GM18520 (cell line): ENCODE measurements at regions not wholly inside any gene's neighbourhood (a gene's known extent, or its start where the extent isn't known, plus 50 kb on each side); places are given as distances from the start of the nearest gene placed in this dataset.
"Not testable (repeated sequence)": the region's sequence is repeated elsewhere in the genome, so short reads cannot be mapped to it uniquely, and the experiment has no call there.

Experiments used
- ATAC-seq: cut with Tn5 transposase; IDR thresholded peaks from one replicate; pipeline ENCODE4 v1.9.1; 2021; ENCODE audit not compliant: unreplicated experiment

DNA sequence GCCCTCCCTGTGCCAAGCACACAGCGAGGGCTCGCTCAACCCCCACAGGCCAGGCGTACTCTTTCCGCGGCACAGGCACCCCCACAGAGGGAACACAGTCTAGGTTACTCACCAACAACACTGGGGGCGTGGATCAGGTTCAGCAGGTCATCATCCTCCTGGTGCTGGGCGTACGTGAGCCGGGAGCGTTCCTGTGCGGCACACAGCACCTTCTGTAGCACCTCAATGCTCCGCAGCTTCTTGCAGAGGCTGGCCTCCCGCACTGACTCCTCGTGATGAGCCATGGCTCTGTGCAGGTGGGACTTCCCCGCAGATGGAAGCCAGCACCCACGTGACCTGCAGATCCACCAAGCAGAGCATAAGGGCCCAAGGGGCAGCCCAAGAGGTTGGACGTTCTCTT lies 296.8 kb downstream of the GOLGA6L6 start:
- ATAC-seq = not testable (repeated sequence)

- not testable (repeated sequence) for ATAC-seq
Observed at GRCh38 chr15:20243486-20244240, 297.9 kb downstream of the GOLGA6L6 start.

DNA sequence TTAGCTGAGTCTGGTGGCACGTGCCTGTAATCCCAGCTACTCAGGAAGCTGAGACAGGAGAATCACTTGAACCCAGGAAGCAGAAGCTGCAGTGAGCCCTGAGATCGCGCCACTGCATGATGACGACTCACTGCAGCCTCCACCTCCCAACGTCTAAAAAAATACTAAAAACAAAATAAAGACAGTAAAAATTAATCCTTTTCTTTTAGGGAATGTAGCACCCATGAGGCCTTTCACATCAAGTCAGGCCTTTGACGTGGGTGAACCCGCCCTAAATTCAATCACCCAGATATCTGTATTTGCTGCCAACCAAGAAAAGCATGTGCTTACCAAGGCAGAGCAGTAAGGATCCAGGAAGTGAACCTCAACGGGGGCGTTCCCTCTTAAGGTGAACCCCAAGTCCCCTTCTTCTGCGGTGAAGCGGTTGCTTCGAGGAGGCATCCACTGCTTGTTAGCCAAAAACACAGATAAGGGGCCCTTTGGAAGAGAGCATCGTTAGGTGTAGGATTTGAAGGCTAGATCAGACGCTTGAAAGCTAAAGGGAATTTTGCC lies 301.2 kb downstream of the GOLGA6L6 start:
- ATAC-seq = not testable (repeated sequence)

DNA sequence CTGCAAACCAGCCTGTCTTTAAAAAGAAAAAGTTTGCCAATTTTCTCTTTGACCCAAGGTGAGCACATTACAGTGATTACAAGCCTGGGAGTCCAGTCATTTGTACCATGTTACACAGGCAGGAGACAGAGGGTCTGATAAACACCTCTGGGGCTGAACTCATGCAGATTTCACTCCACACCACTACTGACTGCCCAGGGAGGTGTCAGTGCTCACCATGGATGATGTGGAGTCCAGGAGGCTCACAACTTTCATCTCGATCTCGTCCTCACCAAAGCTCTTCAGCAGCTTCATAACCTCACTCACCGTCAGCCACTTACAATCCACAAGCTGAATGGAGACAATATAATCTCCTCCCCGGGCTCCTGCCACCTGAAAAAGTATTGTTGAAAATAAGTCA lies 302.4 kb downstream of the GOLGA6L6 start:
- ATAC-seq = not testable (repeated sequence)

- not testable (repeated sequence) for ATAC-seq
Observed at GRCh38 chr15:20237256-20238020, 304.2 kb downstream of the GOLGA6L6 start.

GRCh38 chr15:20235728-20236127 lies 305.9 kb downstream of the GOLGA6L6 start:
- not testable (repeated sequence) for ATAC-seq

GRCh38 chr15:20234006-20234540 lies 307.5 kb downstream of the GOLGA6L6 start:
- ATAC-seq = not testable (repeated sequence)

- ATAC-seq = not testable (repeated sequence)
Observed at GRCh38 chr15:20232457-20232856, 309.1 kb downstream of the GOLGA6L6 start.

DNA sequence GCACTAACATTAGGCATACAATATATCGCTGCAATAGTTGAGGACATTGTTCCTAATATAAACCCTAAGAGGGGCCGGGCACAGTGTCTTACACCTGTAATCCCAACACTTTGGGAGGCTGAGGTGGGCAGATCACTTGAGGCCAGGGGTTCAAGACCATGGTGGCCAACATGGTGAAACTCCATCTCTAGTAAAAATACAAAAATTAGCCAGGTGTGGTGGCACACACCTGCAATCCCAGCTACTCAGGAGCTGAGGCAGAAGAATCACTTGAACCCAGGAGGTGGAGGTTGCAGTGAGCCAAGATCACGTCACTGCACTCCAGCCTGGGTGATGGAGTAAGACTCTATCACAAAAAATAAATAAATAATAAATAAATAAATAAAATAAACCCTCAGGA lies 310.9 kb downstream of the GOLGA6L6 start:
- not testable (repeated sequence) for ATAC-seq

GRCh38 chr15:20228791-20229190 lies 312.8 kb downstream of the GOLGA6L6 start:
- not testable (repeated sequence) for ATAC-seq

- ATAC-seq = not testable (repeated sequence)
Observed at GRCh38 chr15:20227119-20227853, 314.3 kb downstream of the GOLGA6L6 start.

DNA sequence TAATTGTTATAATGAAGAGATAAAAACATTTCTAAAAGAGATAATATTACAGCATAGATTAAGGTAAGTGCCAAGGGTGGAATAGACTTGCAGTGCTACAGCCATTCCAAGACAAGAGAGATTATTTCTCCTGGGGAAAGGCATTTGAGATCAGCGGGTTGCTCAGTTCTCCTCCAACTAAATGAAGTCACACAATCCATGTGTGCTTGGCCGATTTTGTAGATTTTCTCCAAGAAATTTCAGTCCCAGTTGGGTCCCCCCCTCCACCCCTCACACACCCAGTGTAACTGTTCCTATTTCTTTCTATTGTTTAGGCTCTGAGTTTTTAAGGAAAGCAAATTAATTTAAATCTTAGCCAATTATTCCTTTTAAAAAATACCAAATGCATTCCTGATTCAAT lies 315.1 kb downstream of the GOLGA6L6 start:
- not testable (repeated sequence) for ATAC-seq

DNA sequence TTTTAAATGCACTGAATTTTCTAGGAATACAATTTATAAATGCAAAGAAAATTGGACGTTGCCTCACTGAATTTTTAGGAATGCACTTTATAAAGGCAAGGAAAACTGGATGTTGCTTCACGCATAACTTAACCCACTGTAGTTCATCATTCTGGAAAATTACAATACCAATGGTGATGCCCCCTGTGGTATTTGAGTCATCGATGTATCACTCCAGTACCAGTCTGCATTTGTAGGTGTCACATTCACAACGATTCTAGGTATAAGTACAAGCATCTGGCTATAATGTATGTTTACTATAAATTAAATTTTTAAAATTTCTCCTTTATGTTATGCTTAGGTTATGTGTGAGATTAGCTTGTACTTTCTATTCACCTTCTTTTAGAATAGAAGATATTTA lies 320.5 kb downstream of the GOLGA6L6 start:
- not testable (repeated sequence) for ATAC-seq

DNA sequence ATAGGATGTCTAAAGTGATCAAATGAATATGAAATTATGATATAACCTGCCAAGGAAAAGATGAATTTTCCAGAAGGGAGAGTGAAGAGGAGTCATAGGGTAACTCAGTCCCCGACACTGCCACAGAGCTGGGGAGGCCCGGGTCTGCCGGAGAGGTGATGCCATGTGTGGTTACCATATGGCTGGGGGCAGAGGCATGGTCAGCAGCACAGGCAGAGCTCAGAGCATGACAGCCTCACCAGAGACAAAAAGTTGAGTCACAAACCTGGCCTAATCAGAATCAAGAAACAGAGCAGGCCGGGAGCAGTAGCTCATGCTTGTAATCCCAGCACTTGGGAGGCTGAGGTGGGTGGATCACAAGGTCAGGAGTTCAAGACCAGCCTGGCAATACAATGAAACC lies 322.4 kb downstream of the GOLGA6L6 start:
- not testable (repeated sequence) for ATAC-seq

- not testable (repeated sequence) for ATAC-seq
Observed at GRCh38 chr15:20215700-20216099, 325.9 kb downstream of the GOLGA6L6 start.

- not testable (repeated sequence) for ATAC-seq
Observed at GRCh38 chr15:20214101-20214500, 327.5 kb downstream of the GOLGA6L6 start.

DNA sequence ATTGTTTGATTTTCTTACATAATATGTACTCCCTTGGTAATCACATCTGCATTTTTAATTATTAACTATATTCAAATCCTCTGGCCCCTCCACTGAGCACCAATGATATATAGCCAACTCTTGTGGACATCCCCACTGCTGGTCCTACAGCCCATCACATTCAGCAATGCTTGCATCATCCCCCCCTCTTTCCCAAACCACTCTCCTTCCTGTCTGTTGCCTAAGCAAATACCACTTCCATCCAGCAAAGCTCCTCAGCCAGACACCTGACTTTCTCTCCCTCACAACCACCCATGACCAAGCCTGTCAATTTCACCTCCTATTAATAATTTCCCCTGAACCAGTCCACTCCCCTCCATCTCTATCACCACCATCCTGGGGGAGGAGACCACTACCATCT lies 330.1 kb downstream of the GOLGA6L6 start:
- ATAC-seq = not testable (repeated sequence)

DNA sequence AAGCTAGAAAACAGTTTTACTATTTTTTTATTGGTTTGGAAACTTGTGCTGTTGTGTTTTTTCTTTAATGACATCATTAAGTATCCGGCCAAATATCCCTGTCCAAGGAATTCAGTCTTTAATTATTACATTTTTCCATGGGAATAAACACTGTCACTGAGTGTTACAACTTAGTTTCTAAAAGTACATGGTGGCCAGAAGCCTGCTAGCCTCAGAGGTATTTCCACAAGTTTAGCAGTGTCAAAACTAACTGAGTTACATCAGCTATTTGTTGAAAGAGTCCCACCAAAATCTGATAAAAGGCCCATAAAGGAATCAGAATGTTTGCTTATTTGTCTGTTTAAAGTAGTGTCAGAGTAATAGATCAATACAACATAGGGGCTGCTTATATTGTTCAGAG lies 331.6 kb downstream of the GOLGA6L6 start:
- not testable (repeated sequence) for ATAC-seq

DNA sequence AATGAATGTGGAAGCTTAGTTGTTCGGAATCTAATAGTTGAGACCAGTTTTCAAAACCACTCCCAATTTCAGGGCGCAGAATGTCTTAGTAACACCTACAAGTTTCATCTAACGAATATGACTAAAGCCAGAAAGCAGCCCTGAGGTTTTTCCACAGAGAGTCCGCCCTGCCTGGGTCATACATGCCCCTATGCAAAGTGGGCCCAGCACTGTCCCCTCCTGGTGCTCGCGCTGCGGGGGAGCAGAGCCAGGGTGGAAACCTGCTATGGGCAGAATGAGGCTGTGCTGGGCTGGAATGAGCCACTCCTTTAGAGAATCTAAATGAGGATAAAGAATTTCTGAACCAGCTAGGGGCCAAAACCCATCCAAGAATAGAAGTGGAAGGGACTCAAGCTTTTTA lies 334.0 kb downstream of the GOLGA6L6 start:
- not testable (repeated sequence) for ATAC-seq

DNA sequence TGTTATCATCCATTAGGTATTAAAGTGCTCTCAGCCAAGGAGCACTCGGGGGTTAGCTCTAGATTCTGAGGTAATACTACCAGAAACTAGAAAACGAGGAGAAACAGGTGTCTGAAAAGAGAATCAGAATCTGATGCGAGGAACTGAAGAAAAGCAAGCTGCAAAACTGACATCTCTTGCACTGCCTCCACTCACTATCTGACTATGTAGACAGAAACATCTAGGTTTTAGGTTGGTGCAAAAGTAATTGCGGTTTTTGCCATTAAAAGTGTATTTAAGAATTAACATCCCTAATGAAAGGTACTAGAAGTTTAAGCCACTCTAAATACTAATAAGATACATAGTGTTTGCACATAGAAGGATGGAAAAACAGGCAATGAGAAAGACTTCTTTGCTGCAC lies 334.4 kb downstream of the GOLGA6L6 start:
- not testable (repeated sequence) for ATAC-seq
